ENCODE measurements at regions not wholly inside any gene's neighbourhood (a gene's known extent, or its start where the extent isn't known, plus 50 kb on each side); places are given as distances from the start of the nearest gene placed in this dataset.

DNA sequence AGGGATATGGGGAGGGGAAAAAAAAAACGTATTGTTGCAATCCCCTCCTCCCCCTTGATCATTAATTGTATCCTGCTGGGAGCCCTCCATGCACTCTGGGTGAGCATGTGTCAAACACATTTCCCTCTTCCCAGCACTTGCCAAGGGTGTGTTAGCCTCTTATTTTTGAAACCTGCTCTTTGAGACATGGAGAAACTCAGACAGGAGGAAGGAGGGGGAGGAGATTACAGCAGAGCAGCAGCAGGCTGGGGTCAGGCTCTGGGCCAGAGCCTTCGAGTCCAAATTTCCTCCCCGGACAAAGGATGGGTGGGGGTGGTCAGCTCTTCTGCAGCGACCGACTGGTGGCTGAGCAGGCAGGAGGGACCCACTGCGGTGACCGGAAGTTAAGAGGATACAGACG, 64.7 kb downstream of the SOX9 start:
- TF ChIP-seq, protein P1, sequence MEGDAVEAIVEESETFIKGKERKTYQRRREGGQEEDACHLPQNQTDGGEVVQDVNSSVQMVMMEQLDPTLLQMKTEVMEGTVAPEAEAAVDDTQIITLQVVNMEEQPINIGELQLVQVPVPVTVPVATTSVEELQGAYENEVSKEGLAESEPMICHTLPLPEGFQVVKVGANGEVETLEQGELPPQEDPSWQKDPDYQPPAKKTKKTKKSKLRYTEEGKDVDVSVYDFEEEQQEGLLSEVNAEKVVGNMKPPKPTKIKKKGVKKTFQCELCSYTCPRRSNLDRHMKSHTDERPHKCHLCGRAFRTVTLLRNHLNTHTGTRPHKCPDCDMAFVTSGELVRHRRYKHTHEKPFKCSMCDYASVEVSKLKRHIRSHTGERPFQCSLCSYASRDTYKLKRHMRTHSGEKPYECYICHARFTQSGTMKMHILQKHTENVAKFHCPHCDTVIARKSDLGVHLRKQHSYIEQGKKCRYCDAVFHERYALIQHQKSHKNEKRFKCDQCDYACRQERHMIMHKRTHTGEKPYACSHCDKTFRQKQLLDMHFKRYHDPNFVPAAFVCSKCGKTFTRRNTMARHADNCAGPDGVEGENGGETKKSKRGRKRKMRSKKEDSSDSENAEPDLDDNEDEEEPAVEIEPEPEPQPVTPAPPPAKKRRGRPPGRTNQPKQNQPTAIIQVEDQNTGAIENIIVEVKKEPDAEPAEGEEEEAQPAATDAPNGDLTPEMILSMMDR (IDR thresholded peaks at IDR 0.05; ENCODE audit: insufficient read depth, low read length, poor library complexity, severe bottlenecking) = no peak
- no peak for TF ChIP-seq EZH2phosphoT487 (conservative IDR thresholded peaks at IDR 0.05; ENCODE audit: low read length)
